HG03159 (cell line): ENCODE measurements at regions not wholly inside any gene's neighbourhood (a gene's known extent, or its start where the extent isn't known, plus 50 kb on each side); places are given as distances from the start of the nearest gene placed in this dataset.
"Not testable (repeated sequence)": the region's sequence is repeated elsewhere in the genome, so short reads cannot be mapped to it uniquely, and the experiment has no call there.

Source experiments
- ATAC-seq: cut with Tn5 transposase; IDR thresholded peaks from one replicate; pipeline ENCODE4 v1.9.1; 2021; ENCODE audit warnings: mild to moderate bottlenecking, moderate library complexity; ENCODE audit not compliant: unreplicated experiment

DNA sequence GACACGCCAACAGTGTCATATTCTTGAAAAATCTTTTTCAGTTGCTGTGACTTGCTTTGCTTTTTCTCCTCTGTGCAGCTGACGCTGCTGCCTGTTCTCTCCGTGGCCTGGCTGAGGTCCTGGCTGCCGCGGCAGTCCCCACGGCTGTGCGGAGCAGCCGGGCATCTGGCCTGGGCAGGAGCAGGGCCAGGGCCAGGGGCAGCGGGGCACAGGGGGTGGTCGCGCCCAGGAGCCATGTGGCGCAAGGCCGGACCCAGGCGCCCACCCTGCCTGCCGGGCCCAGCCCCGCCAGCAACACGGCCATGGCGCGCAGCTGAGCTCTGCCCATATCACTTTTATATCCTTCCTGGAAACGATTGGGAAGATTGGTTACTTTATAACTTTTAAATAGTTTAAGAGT lies 109.4 kb upstream of the ACBD5 start:
- ATAC-seq: no peak

DNA sequence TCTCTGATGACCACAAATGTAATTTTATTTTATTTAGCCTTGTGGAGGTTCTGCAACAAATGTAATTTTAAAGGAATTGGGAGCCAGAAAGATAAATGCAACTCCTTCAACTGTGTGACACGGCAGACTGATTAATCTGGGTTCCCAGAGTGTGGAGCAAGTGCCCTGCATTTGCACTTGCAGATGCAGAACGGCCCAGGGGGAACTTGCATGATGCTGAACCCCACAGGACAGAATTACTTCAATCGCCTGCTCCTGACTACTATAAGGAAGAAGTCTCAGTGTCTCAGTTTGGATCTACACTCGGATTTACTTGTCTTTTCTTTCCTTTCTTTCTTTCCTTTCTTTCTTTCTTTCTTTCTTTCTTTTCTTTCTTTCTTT lies 107.2 kb upstream of the ACBD5 start:
- ATAC-seq: not testable (repeated sequence)

- ATAC-seq: no peak
Observed at GRCh38 chr10:27345455-27345920, 104.9 kb upstream of the ACBD5 start.

GRCh38 chr10:27344568-27345454 lies 104.2 kb upstream of the ACBD5 start:
- no peak for ATAC-seq

DNA sequence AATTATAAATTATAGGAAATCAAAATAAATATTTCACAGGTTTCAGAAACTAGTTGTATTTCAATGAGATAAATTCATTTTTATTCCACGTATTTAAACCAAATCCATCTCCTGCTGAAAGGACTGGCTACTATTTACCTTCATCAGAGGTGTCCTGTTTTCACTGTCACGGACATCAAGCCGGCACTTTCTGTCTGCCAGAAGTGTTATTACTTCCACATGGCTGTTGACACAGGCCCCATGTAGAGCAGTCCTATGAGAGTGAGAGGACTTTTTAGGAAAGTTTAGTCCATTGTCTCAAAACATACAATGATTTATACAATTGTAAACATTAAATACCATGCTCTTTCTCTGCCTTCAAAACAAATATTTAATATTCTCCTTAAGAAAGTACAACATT lies 100.4 kb upstream of the ACBD5 start:
- no peak for ATAC-seq

GRCh38 chr10:27335246-27335645 lies 94.6 kb upstream of the ACBD5 start:
- ATAC-seq: not testable (repeated sequence)

DNA sequence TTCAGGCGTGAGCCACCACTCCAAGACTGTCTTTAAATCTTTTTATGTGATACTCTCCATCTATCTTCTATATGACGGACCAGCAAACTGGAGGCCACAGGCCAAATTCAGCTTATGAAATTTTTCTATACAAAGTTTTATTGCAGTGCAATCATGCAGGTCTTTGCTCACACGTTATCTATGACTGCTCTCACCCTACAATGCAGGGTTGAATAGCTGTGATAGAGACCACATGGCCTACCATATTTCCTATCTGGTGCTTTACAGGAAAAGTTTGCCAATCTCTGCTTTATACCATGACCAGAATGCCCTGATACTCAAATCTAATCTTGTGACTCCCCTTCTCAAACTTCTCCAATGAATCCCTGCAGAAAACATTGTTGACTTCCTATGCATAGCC lies 89.5 kb upstream of the ACBD5 start:
- ATAC-seq: no peak

DNA sequence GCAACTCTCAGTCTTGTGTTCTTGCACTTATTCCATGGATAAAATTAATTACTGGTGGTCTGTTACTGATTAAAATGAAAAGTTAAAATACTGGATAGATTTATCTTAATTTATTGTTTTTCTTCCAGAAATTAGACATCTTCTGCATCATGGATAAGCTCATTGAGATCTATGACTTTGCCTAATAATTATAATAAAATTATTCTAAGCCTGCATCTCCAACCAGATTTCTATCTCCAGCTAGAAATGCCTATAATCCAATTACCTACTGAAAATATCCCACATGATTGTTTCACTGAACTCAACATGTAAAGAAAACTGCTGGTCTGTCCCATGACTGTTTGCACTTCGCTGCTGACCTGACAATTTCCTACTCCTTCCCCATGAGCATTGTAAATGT lies 88.3 kb upstream of the ACBD5 start:
- no peak for ATAC-seq

DNA sequence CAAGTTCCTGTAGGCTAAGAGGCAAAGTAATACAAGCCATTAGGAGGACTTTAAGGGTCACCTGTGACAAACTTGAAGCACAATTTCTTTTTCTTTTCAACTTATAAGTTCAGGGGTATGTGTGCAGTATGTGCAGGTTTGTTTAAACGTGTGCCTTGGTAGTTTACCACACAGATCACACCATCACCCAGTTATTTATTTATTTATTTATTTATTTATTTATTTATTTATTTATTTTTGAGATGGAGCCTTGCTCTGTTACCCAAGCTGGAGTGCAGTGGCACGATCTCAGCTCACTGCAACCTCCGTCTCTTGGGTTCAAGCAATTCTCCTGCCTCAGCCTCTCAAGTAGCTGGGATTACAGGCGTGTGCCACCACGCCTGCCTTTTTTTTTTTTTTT lies 86.2 kb upstream of the ACBD5 start:
- not testable (repeated sequence) for ATAC-seq

DNA sequence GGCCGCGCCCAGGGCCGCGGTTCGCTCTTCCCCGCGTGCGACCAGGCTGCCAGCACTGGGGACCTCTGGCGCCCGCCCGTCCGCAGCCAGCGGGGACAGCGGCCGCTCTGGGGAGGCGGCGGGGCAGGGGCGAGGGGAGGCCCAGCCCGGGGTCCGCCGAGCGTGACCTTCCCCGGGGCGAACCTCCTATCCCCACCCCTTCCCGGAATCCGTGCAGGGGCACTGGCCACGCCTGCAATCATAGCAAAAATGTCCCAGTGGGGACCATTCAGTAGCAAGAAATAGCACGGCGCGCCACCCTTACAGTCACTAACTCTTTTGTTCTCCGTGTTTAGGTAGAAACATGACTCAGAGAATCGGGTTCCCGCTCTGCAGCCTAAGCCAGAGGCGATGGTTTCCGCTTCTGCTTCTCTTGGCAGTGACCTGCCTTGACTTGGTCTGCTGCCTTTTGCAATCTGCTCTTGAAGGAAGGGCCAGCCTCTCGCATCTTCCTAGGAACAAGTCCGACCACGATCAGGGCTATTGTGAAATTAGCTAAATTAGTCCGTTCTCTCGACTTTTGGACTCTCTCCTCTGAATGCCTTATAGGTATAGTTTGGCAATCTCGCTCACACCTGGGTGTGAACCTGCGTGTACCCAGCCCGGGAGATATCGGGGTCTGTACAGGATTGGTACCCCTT lies 79.3 kb upstream of the ACBD5 start:
- ATAC-seq: peak; percentile 74

DNA sequence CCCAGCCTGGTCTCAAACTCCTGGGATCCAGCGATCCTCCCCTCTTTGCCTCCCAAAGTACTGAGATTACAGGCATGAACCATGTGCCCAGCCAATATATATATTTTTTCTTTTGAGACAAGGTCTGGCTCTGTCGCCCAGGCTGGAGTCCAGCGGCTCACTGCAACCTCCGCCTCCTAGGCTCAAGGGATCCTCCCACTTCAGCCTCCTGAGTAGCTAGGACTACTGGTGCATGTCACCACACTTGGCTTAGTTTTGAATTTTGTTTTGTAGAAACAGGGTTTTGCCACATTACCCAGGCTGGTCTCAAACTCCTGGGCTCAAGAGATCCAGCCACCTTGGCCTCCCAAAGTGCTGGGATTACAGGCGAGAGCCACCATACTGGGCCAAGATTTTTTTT lies 78.5 kb upstream of the ACBD5 start:
- ATAC-seq: peak; percentile 16

DNA sequence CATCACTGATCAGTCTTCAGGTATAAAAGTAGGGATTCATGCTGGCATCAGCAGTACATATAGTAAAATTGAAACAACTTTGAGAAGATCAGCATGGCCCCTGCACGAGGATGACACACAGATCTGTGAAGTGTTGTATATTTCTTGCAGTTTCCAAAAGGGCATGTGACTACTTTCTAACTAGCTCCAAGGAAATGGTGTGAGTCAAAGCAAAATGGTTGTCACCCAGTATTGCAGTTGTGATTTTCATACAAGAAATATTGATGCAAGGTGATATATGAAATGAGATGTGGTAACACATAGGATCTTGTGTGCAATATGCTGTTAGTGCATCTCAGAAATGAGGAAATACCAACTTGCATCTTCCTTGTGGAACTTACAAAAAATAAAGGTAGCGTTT lies 74.5 kb upstream of the ACBD5 start:
- ATAC-seq: not testable (repeated sequence)

DNA sequence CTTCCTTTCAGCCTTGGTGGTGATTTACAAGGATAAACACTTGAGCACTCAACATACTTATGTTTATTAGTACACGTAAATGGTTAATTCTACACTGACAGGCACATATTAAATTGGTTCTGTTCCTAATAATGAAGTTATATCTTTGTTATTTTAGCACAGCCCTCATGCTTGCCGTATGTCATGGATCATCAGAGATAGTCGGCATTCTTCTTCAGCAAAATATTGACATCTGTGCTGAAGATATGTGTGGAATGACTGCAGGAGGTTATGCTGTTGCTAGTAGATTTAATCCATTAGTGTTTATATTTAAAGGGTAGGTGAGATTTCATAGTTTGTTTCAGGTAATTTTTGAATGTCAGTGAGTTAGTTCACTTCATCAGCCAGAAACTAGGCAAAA lies 73.0 kb upstream of the ACBD5 start:
- ATAC-seq: not testable (repeated sequence)

GRCh38 chr10:27312854-27313253 lies 72.3 kb upstream of the ACBD5 start:
- ATAC-seq: no peak

GRCh38 chr10:27311809-27312208 lies 71.2 kb upstream of the ACBD5 start:
- ATAC-seq: not testable (repeated sequence)

DNA sequence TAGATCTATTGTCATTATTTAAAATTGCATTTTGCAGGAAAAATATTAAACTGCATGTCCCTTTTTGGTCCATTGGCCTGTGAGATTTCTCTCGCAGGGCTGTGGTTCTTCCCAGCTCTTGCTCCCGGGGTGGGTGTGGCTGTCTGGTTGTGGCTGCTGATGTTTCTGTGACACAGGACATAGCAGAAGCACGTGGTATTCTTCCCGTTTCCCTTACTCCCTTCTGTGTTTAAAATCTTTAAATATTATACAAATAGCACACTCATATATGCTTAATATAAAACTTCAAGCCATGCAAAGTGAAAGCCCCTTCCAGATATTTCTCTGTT lies 57.9 kb upstream of the ACBD5 start:
- ATAC-seq: not testable (repeated sequence)

GRCh38 chr10:27297844-27298521 lies 57.4 kb upstream of the ACBD5 start:
- no peak for ATAC-seq

DNA sequence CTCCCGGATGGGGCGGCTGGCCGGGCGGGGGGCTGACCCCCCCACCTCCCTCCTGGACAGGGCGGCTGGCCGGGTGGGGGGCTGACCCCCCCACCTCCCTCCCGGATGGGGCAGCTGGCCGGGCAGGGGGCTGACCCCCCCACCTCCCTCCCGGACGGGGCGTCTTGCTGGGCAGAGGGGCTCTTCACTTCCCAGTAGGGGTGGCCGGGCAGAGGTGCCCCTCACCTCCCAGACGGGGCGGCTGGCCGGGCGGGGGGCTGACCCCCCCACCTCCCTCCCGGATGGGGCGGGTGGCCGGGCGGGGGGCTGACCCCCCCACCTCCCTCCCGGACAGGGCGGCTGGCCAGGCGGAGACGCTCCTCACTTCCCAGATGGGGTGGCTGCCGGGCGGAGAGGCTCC lies 55.7 kb upstream of the ACBD5 start:
- not testable (repeated sequence) for ATAC-seq

- peak; percentile 96 for ATAC-seq
Observed at GRCh38 chr10:27291253-27291895, 50.8 kb upstream of the ACBD5 start.
